K562 (cell line): ENCODE measurements at regions not wholly inside any gene's neighbourhood (a gene's known extent, or its start where the extent isn't known, plus 50 kb on each side); places are given as distances from the start of the nearest gene placed in this dataset.

ENCODE experiments used
- CREM ChIP-seq: IDR thresholded peaks from 2 replicates; pipeline ENCODE4 v1.6.1; 2014; ENCODE audit warnings: antibody characterized with exemption, low read depth
- CTCF ChIP-seq, 3 experiments: IDR thresholded peaks in 2 of 3; conservative IDR thresholded peaks in 1 of 3; 2 replicates each; pipeline ENCODE4 v1.5.1; 2011 to 2012; ENCODE audit warnings: low read length in 3 of 3, mild to moderate bottlenecking in 3 of 3, control low read depth in 2 of 3, improper control_type of control experiment in 1 of 3, inconsistent platforms in 1 of 3, low read depth in 1 of 3, mixed read lengths in 1 of 3, moderate library complexity in 1 of 3; ENCODE audit not compliant: insufficient read depth in 2 of 3
- IRF9 ChIP-seq: fragments of 450-650 bp; IDR thresholded peaks from 2 replicates; pipeline ENCODE4 v1.6.1; 2016; ENCODE audit warnings: missing biosample characterization, missing genetic modification characterization
- PHF20 ChIP-seq: fragments of 450-650 bp; IDR thresholded peaks from 2 replicates; pipeline ENCODE4 v1.6.1; 2018; ENCODE audit not compliant: partially characterized antibody
- POLR2A ChIP-seq: fragments of 450-650 bp; conservative IDR thresholded peaks from 2 replicates; pipeline ENCODE4 v1.6.1; 2016

GRCh38 chr10:64617085-64617484, 1095.9 kb downstream of the REEP3 start:
- TF ChIP-seq CREM (no peak), CTCF (IDR thresholded peaks at IDR 0.05 in 2 of 3, conservative IDR thresholded peaks at IDR 0.05 in 1 of 3; ENCODE audit: insufficient read depth in 2 of 3, low read depth in 1 of 3, low read length in 3 of 3) (no peak), IRF9 (tag) (no peak), POLR2A (no peak), PHF20 (no peak)
